Islet precursor cell (in vitro differentiated cells): ENCODE measurements at regions not wholly inside any gene's neighbourhood (a gene's known extent, or its start where the extent isn't known, plus 50 kb on each side); places are given as distances from the start of the nearest gene placed in this dataset.
A peak's percentile ranks its signal among the peaks of the same experiment; 100 is the strongest.

ENCODE experiments used
- DNase-seq: peaks from one replicate; pipeline ENCODE4 v3.0.0-alpha.2; 2018

DNA sequence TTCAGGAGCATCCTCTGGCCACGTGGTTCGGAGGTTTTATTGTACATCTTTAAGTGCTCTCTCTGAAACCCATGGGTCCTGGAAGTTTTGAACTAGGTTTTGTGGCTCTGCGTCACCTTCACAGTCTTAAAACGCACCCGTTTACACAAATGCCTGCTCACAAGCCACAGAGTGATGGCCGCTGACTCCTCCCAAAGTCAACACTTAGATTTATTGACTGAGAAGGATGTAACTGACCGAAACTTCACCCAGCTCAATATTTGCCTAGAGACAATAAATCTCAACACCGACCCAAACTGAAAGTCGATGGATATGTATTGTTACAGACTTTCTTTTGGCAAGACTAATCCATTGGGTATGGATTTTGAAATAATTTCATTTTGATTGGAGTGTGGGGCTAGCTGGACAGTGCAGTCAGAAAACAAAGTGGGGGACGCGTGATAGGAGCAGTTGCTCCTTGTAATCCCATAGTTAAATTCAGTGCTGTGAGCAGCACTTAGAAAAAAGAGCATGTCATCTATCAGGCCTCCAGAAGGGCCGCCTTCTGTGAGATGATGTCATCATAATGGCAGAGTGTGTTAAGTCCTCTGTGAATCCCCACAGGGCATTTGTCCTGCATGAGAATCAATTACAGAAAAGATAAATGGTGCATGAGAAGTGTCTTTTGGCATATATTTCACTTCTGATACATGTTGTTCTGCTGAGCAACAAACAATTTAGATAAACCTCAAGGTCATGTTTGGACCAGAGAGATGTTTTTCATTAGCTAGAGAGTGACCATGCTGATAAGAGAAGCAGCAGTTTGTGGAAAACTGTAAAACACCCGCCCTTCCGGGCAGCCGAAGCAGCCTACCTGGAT is 183.7 kb downstream of the INO80D start:
- peak; percentile 73 for DNase-seq

DNA sequence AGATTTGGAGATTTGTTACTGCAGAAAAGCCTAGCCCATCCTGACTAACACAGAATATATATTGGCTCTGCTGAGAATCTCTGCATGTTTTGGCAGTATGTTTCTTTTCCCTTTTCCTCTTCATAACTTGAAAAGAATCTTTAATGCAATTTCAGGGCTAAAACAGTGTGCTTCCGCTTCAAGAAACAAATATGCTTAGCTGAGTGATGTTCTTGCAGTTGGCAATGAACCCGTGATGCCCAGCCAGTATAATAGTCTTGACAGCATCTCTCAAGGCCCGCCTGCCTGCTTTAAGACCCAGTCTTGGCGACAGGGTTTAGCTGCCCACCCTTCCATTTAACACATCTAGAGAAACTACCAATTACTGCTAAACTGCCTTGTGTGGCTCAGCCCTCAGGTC is 184.5 kb downstream of the INO80D start:
- DNase-seq = no peak

DNA sequence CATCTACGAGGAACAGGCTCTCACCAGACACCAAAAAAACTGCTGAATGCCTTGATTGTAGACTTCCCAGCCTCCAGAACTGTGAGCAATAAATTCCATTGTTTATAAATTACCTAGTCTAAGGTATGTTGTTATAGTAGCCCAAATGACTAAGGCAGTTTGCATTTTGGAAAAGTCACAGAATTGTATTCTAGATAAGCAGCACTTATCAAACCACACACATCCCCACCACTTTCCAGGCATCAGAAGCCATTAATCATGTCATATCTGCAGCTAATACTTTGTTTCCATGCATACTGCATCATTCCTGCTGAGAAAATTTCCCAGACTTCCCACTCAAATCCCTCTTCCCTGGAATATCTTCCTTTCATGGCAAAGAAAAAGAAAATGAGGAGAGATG is 187.2 kb downstream of the INO80D start:
- no peak for DNase-seq

DNA sequence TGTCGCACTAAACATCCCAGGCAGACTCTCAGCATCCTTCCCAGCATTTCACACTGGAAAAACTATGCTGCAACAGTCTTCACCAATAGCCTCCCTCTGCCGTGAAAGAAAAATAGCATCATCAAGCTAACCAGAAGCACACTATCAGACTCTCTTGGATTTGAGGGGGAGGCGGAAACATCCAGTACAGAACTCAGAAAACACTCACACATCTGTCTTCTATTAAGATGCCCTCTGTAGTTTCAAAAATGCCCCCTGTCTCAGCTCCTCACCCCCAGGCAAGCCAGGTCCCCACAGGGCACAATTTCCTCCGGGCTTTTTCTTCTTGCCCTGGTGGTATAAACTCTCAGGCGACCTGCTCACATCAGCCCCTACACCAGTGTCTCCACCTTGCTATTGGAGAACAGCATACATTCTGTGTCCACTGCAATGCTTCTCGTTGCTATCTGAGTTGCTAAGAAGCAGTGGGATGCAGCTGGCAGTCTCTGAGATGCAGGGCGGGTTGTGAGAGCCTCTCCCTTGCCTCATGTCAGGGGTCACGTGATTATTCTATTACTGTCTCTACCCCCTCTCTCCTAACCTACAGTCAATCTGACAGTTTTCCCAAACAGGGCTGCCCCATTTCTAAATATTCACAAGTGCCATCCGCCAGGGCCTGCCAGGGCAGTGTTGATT is 189.9 kb downstream of the INO80D start:
- no peak for DNase-seq

DNA sequence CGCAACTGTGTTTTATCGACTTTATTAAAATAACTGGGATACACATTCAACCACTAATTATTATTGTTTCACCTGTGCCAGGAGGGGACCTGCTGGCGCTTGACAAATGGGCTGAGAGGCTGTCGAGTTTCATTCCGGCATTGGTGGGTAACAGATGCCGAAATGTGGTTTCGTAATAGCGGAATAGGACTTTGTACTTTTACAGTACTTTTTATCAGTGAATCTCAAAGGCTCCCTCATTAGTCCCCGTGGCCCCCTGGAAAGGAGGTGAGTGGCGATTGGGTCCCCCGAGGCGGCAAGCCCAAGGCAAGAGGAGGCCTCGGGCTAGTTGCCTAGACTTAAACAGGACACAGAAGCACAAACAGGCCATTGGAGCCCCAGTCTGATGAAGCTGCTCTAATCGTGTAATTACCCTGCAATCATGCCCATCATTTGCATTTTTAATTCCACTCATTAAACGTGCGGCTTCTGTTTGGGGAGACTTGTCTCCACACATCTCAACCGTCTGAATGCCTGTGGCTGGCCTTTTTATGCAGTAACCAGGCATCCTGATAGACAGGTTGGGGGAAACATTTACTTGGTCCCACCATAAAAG is 193.2 kb downstream of the INO80D start:
- no peak for DNase-seq

DNA sequence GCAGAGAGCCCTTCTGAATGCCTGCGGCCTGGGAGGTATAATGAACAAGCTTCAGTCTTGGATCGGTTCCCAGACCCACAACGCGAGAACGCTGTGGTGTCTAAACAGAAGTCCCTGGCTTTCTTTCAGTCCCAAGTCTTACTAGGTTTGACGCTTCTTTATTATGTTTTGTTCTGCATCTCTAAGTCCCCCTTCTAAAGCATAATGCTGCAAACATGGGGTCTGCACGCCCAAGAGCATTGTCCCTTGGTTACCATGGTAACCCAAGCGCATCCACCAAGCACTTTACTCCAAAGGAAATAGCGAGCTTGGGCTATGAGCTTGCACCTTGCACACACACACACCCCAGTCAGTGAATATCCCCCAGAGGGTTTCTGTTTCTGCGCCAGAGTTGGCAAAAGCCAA is 193.7 kb downstream of the INO80D start:
- DNase-seq = no peak

DNA sequence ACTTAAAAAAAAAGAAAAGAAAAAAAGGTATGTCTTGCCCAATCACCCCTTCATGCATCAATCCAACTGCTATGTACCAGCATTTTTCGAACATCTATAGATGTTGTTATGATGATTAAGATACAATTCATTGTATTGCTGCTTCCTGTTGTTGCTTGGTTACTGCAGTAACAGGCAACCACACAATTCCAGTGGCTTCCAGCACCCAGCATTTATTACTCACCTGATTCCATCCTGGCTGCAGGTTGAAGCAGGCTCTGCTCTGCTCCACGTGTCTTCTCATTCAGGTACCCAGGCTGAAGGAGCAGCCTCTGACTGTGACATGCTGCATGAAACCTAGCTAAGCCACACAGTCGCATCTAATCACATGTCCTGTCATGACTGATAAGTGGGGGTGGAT is 196.9 kb downstream of the INO80D start:
- no peak for DNase-seq

DNA sequence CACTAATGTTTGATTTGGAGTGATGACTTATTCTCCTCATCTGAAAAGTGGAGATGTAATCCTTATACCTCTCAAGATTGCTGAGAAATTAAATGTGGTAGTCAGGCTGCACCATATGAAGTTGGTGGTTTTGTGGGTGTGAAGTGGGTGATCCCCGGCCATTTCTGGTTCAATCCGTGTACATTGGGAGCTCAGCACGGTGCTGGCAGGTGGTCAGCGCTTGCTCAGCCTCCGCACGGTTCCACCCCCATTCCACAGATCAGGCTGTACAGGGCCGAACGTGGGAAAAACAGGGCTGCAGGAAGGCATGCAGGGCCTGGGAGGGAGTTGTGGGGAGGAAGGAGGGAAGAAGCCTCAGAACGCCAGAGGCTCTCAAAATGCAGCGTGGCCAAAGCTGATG is 198.3 kb downstream of the INO80D start:
- no peak for DNase-seq

DNA sequence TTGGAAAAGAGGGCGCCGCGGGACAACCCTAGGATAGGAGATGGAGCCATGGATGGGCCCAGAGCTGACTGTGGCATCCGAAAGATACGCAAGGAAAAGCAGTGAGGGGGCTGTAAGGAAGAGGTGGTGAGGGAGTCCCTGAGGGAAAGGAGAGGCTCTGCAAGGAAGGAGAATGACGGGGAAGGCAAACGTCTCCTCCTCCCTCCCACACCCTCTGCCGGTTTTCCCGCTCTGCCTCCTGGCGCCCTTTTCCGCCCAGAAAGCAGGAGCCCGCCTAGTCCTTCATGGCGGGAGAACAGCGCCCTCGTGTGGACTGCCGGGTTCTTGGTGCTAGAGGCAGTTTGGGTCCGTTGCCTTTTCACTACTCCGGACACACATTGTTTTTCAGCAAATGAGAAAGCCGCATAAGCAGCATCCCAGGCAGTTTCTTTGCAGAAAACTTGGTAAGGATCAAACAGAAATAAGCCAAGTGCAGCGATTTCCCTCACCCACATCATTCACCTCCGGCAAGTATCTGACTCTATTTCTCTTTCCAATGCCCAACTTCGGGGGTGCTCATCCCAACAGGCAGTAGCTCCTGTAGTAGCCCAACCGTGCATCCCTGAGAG is 200.4 kb downstream of the INO80D start:
- DNase-seq = peak; percentile 89

DNA sequence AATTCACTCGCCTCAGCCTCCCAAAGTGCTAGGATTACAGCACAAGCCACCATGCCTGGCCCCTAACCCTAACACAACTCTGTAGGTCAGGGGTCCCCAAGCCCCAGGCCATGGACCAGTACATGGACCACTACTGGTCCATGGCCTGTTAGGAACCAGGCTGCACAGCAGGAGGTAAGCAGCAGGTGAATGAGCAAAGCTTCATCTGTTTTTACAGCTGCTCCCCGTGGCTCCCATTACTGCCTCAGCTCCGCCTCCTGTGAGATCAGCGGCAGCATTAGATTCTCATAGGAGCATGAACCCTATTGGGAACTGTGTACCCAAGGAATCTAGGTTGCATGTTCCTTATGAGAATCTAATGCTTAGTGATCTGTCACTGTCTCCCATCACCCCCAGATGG is 201.7 kb downstream of the NRP2 start:
- DNase-seq = no peak

DNA sequence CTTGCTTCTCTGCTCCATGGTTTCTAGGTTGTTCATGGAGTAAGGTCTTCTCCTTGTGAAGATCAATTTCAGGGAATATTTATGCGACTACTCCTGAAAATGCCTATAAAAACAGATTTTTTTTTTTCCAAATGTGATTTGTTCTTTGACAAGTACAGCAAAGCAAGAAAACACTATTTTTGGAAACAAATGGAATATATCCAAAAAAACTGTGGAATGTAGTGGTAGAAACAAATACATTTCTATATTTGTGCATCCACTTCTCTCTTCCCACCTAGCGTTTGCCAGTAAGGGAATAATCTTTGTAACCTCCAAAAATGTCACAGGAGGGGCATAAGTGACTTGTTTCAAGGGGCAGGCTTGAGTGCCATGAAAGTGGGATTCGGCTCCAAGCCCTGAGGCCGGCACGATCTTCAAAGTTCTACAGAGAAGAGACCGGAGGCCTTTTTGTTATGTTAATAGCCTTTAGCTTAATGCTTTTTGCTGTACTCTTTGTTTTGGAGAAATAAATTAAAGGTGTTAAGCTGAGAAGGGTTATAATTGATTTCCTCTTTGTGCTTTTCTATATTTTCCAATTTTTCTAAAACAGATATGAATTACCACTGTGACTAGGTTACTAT is 200.6 kb downstream of the NRP2 start:
- no peak for DNase-seq

DNA sequence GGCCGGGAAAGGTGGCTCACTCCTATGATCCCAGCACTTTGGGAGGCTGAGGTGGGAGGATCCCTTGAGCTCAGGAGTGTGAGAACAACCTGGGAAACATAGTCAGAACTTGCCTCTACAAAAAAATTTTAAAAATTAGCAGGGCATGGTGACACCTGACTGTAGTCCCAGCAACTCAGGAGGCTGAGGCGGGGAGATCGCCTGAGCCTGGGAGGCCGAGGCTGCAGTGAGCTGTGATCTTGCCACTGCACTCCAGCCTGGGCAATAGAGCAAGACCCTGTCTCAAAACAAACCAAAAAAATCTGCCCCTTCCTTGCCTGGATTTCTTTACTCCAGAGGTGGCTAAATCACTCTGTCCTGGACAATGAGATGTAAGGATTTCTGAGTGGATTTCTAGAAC is 197.7 kb downstream of the NRP2 start:
- DNase-seq = no peak

DNA sequence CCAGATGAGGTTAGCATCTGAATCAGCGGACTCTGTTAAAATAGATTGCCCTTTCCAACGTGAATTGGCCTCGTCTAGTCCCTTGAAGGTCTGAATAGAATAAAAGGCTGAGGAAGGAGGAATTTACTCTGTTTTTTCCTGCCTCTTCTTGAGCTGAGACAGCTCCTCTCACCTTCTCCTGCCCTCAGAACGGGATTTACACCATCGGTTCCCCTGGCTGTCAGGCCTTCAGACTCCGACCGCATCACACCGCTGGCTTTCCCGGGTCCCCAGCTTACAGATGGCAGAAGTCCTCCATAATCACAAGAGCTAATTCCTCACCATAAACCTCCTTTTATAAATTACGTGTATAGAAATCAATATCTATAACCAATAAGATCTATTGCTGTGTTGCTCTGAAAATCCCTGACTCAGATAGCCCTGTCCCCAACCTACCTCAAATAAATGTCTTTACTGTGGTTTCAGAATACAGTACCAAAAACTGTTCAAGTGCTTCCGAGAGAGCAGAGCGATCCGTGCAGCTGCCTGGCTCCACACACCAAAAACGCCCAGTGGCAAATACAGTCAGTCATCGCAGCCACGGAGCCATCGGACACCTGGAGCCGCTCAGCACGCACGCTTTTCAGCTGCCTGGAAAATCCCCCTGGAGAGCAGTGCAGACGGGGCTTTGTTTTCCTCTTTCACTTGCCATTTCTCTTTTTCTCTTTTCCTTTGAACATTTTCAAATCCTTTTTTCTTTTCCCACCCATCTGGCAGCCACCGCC is 196.9 kb downstream of the NRP2 start:
- DNase-seq = no peak

DNA sequence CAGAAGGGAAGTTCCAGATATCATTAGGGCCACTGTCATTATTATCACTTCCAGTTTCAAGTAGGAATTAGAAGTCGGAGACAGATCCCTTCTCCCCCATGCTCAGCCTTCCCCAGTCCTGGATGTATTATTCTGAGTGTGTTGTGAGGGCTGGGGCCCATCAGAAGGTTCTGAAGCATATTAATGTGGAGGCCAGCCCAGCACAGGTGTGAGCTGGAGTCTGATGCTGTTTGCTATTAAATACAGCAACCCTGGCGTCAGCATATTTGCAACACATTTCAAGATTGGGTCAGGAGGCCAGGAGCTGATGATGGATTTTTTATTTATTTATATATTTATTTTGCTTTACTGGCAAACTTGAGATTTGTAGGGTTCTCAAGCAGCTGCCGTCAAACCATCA is 195.2 kb downstream of the NRP2 start:
- DNase-seq = no peak

DNA sequence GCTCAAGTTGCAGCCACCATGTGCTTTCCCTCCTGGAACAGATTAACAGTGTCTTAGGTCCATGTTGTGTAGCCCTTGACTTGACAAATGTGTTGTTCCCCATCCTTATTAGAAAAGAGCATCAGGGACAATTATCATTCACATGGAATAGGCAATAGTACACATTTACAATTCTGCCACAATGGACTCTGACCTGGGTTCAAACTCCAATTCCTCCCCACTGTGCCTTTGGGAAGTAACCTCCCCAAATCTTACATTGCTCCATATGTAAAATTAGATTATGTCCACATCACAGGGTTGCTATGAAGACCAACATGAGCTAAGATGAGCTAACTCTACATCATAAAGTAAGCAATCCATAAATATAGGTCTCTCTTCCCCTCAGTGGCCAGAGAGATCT is 193.8 kb downstream of the NRP2 start:
- no peak for DNase-seq

DNA sequence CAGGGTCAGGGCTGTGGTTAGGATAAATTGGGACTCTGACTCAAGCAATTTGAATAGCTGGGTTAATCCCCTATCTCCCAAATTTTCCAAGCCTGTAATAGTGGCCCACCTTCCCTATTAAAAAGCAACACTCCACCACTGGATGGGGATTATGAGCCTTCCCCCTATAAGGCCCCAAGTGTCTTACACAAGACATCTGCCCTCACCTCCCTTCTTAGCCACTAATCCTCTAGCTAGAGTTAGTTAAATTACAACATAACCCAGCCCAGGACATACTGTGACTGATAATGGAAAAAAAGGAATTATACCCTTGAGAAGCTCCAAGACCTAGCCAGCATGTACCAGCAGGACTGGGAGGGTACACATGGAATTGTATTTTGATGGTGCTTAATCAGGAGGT is 190.4 kb downstream of the NRP2 start:
- no peak for DNase-seq

DNA sequence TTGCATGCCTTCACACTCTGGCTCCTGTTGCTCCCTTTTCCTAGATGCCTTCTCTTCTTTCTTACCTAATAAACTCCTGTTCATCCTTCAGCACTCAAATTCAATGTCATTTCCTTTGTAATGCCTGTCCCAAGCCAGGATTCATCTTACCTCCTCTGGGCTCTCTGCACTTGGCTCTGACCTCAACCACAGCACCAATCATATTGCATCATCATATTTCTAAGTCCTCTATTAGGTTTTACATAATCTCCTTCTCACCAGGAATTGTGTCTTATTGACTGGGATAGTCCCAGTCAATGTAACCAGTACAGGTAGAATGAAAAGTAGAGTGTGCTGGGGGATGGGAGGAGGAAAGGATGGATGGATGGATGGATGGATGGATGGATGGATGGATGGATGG is 187.1 kb downstream of the NRP2 start:
- DNase-seq = no peak

DNA sequence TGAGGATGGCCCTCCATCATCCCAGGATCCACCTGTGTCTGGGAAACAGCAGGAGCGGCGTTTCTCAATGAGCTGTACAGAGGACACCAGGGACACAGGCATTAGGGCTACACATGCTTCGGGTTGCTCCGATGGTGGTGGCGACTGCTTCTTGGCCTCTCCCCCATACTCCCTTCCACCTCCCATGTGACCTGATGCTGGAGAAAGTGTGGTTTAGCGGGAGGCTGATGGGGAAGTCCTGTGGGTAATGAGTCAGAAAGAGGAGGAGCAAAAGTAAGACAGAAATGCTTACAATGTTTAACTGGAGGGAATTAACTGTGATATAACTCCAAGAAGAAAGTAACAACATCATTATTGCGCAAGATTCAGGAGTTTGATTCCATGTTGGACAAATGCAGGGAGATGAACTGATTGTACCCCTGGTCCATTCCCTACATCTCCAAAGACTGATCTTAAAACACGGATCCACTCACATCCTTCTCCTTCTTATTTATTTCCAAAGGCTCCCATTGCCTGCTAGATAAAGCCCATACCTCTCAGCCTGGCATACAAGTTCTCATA is 186.6 kb downstream of the NRP2 start:
- DNase-seq = no peak

DNA sequence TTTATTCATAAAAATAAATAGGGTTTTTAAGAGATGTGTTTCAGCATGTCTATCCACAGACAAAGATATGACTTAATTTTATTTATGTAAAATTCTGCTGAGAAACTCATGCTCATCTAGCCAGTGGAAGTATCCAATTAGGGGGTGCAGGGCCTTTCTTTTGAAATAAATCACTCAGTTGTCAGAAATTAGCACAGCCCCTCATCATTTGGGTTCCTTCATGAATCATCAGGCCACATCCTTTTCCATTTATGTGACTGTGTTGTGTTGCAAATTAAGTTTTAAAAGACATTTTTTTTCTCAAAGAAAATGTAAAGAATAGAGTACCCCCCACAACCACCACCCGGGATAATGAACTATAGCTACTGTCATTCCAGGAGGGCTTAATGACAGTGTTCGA is 185.8 kb downstream of the NRP2 start:
- DNase-seq = no peak

DNA sequence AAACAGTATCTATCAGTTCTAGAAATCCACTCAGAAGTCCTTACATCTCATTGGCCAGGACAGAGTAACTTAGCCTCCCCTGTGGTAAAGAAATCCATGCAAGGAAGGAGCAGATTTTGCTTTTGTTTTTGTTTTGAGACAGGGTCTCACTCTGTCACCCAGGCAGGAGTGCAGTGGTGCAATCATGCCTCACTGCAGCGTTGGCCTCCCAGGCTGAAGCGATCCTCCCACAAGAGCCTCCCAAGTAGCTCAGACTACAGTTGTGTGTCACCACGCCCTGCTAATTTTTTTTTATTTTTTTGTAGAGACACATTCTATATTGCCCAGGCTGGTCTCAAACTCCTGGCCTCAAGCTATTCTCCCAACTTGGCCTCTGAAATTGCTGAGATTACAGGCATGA is 185.1 kb downstream of the NRP2 start:
- no peak for DNase-seq

DNA sequence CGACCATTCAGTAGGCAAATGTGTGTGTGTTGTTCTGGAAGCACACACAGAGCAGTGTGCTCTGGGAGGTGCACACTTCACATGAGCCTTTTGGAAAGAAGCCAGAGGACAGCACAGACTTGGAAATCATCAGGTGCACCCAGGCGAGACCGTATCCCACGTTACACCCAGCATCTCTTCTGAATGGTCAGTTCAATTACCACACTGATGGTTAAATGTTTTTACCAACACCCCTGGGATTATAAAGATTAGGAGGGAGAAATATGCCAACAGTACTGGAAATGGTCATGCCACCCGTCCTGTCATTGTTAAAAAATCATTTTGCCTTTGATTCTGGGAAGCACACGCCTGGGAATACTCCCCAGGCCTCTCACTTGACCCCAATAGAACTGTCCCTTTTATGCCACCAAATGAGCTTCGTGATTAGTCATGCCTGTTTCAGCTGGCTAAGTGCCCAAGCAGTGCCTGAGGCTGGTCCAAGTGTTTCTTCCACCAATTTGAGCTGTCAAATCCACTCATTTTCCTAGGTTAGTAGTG is 183.7 kb downstream of the NRP2 start:
- DNase-seq = no peak

DNA sequence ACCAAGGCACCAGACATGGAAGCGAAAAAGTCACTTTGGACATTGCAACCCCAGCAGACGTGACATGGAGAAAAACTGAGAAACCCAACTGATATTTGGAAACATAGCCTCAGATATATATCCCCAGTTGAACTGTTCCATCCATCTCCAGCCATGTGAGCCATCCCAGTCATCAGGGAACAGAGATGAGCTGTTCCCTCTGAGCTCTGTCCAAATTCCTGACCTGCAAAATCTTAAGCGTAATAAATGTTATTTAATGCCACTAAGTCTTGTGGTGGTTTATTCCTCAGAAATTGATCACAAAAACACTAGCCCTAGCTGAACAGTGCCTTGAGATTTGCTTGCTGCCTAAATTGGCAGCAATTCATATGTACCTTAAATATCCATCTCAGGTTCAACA is 182.8 kb downstream of the NRP2 start:
- DNase-seq = no peak
